NCI-H1930 (cell line): ENCODE measurements at regions not wholly inside any gene's neighbourhood (a gene's known extent, or its start where the extent isn't known, plus 50 kb on each side); places are given as distances from the start of the nearest gene placed in this dataset.
"Not testable (repeated sequence)": the region's sequence is repeated elsewhere in the genome, so short reads cannot be mapped to it uniquely, and the experiment has no call there.

Source experiments
- DNase-seq, 2 experiments: peaks; one replicate each; lab custom pipeline; 2025; lab: John Stamatoyannopoulos, UW

- no peak for DNase-seq
These were observed 691.8 kb downstream of the FLRT2 start for GRCh38 chr14:86221755-86222154.

GRCh38 chr14:86221000-86221399, 691.1 kb downstream of the FLRT2 start:
- no peak for DNase-seq

GRCh38 chr14:86217523-86217922, 687.6 kb downstream of the FLRT2 start:
- DNase-seq = no peak

GRCh38 chr14:86203843-86204242, 673.9 kb downstream of the FLRT2 start:
- DNase-seq = no peak

GRCh38 chr14:86196471-86196870, 666.5 kb downstream of the FLRT2 start:
- no peak for DNase-seq

GRCh38 chr14:86193756-86194155, 663.8 kb downstream of the FLRT2 start:
- no peak for DNase-seq

- DNase-seq = peak in 1 of 2 experiments; percentile 29
These were observed 650.0 kb downstream of the FLRT2 start for GRCh38 chr14:86179980-86180379.

GRCh38 chr14:86168371-86168770, 638.4 kb downstream of the FLRT2 start:
- no peak for DNase-seq

- DNase-seq = no peak
These were observed 636.6 kb downstream of the FLRT2 start for GRCh38 chr14:86166541-86166940.

- DNase-seq = no peak
These were observed 623.5 kb downstream of the FLRT2 start for GRCh38 chr14:86153480-86153879.

- no peak for DNase-seq
These were observed 613.3 kb downstream of the FLRT2 start for GRCh38 chr14:86143248-86143647.

- no peak for DNase-seq
These were observed 612.0 kb downstream of the FLRT2 start for GRCh38 chr14:86141966-86142365.

GRCh38 chr14:86129426-86129825, 599.5 kb downstream of the FLRT2 start:
- no peak for DNase-seq

GRCh38 chr14:86124328-86124727, 594.4 kb downstream of the FLRT2 start:
- DNase-seq = no peak

- DNase-seq = no peak
These were observed 586.0 kb downstream of the FLRT2 start for GRCh38 chr14:86115972-86116371.

- DNase-seq = not testable (repeated sequence)
These were observed 580.9 kb downstream of the FLRT2 start for GRCh38 chr14:86110871-86111270.

GRCh38 chr14:86104691-86105265, 574.8 kb downstream of the FLRT2 start:
- no peak for DNase-seq

- DNase-seq = no peak
These were observed 564.6 kb downstream of the FLRT2 start for GRCh38 chr14:86094512-86094911.

- no peak for DNase-seq
These were observed 561.9 kb downstream of the FLRT2 start for GRCh38 chr14:86091811-86092210.

- no peak for DNase-seq
These were observed 558.2 kb downstream of the FLRT2 start for GRCh38 chr14:86088156-86088555.

- DNase-seq = no peak
These were observed 557.4 kb downstream of the FLRT2 start for GRCh38 chr14:86087377-86087776.

GRCh38 chr14:86086962-86087361, 557.0 kb downstream of the FLRT2 start:
- DNase-seq = no peak

- no peak for DNase-seq
These were observed 554.2 kb downstream of the FLRT2 start for GRCh38 chr14:86084097-86084496.

GRCh38 chr14:86083616-86084015, 553.7 kb downstream of the FLRT2 start:
- no peak for DNase-seq
